HL-60 (cell line): ENCODE measurements at regions not wholly inside any gene's neighbourhood (a gene's known extent, or its start where the extent isn't known, plus 50 kb on each side); places are given as distances from the start of the nearest gene placed in this dataset.

Source experiments
- DNase-seq, 2 experiments: peaks; one replicate each; pipeline ENCODE4 v3.0.0-alpha.2; 2010 to 2020; ENCODE audit warnings: low read depth in 1 of 2, low spot score in 1 of 2
- H3K27ac ChIP-seq: fragments of 250-450 bp; sonication (Bioruptor Pico); replicated peaks from 2 replicates; pipeline ENCODE4 v1.5.1; 2020; ENCODE audit warnings: mild to moderate bottlenecking, moderate library complexity
- H3K27me3 ChIP-seq: fragments of 250-450 bp; sonication (Bioruptor Pico); 2 replicates; pipeline ENCODE4 v1.5.1; 2021; ENCODE audit warnings: mild to moderate bottlenecking, moderate library complexity; ENCODE audit not compliant: insufficient read depth, poor library complexity, severe bottlenecking
- H3K4me3 ChIP-seq: replicated peaks from 2 replicates; pipeline ENCODE4 v1.5.1; 2011; ENCODE audit warnings: mild to moderate bottlenecking, control low read depth, low read length; ENCODE audit not compliant: insufficient read depth
- GABPA ChIP-seq: IDR thresholded peaks from 2 replicates; pipeline ENCODE4 v1.6.1; 2012; ENCODE audit warnings: low read depth
- POLR2AphosphoS5 ChIP-seq: IDR thresholded peaks from 2 replicates; pipeline ENCODE4 v1.6.1; 2012; ENCODE audit warnings: low read depth
- REST ChIP-seq: IDR thresholded peaks from 2 replicates; pipeline ENCODE4 v1.6.1; 2012; ENCODE audit warnings: low read depth; ENCODE audit not compliant: insufficient replicate concordance
- SPI1 ChIP-seq: IDR thresholded peaks from 2 replicates; pipeline ENCODE4 v1.6.1; 2012; ENCODE audit warnings: low read depth, mild to moderate bottlenecking, borderline replicate concordance
- TF ChIP-seq, protein P1 (sequence below): IDR thresholded peaks from one replicate; pipeline ENCODE4 v1.5.1; 2011; ENCODE audit warnings: low read length, control low read depth, inconsistent platforms; ENCODE audit not compliant: insufficient read depth

- DNase-seq: no peak
Measured at GRCh38 chr3:164897342-164897741, 181.0 kb downstream of the SI start.

GRCh38 chr3:164890061-164890460 lies 188.2 kb downstream of the SI start:
- Histone ChIP-seq H3K27ac (no peak overlapping the region), H3K4me3 (no peak overlapping the region), H3K27me3 (no peaks in the 10 kb centered on the region)
- no peak for DNase-seq
- no peak for TF ChIP-seq GABPA
- TF ChIP-seq REST: no peak
- no peak for TF ChIP-seq POLR2AphosphoS5
- no peak for TF ChIP-seq SPI1
- TF ChIP-seq, protein P1, sequence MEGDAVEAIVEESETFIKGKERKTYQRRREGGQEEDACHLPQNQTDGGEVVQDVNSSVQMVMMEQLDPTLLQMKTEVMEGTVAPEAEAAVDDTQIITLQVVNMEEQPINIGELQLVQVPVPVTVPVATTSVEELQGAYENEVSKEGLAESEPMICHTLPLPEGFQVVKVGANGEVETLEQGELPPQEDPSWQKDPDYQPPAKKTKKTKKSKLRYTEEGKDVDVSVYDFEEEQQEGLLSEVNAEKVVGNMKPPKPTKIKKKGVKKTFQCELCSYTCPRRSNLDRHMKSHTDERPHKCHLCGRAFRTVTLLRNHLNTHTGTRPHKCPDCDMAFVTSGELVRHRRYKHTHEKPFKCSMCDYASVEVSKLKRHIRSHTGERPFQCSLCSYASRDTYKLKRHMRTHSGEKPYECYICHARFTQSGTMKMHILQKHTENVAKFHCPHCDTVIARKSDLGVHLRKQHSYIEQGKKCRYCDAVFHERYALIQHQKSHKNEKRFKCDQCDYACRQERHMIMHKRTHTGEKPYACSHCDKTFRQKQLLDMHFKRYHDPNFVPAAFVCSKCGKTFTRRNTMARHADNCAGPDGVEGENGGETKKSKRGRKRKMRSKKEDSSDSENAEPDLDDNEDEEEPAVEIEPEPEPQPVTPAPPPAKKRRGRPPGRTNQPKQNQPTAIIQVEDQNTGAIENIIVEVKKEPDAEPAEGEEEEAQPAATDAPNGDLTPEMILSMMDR: no peak

More at GRCh38 chr3:164897342-164897741, 181.0 kb downstream of the SI start:
- Histone ChIP-seq H3K27ac (no peak overlapping the region), H3K27me3 (no peaks in the 10 kb centered on the region), H3K4me3 (no peak overlapping the region)
- TF ChIP-seq GABPA (no peak), REST (no peak), SPI1 (no peak), POLR2AphosphoS5 (no peak)
- TF ChIP-seq, protein P1: no peak

GRCh38 chr3:164883171-164883570 lies 195.1 kb downstream of the SI start:
- no peak overlapping the region for H3K4me3 ChIP-seq
- H3K27me3 ChIP-seq: no peaks in the 10 kb centered on the region
- DNase-seq: no peak
- no peak overlapping the region for H3K27ac ChIP-seq
- no peak for TF ChIP-seq REST
- TF ChIP-seq SPI1: no peak
- no peak for TF ChIP-seq GABPA
- no peak for TF ChIP-seq POLR2AphosphoS5
- TF ChIP-seq, protein P1: no peak
